IMR-90 (cell line): ENCODE measurements at regions not wholly inside any gene's neighbourhood (a gene's known extent, or its start where the extent isn't known, plus 50 kb on each side); places are given as distances from the start of the nearest gene placed in this dataset.

Experiments
- ATAC-seq: fragments of 200-7000 bp; cut with Tn5 transposase; 2 replicates; pipeline ENCODE4 v1.9.1; 2020; ENCODE audit warnings: low read depth, mild to moderate bottlenecking, moderate library complexity
- BruUV-seq: library from RNA; stranded (reverse); fragments of 400-500 nt; replicated peaks from 2 replicates; lab custom pipeline; 2021; lab: Mats Ljungman, UMichigan
- CTCF ChIA-PET: fragments of 300-600 bp; formaldehyde crosslinking; extraction: SDS; loops from one replicate; lab custom pipeline; 2021; ENCODE audit warnings: antibody characterized with exemption; lab: Yijun Ruan, JAX
- POLR2A ChIA-PET: fragments of 300-600 bp; sonication (Branson Sonifier 250); formaldehyde crosslinking; loops from one replicate; lab custom pipeline; 2022; ENCODE audit warnings: antibody characterized with exemption; ENCODE audit not compliant: unreplicated experiment; lab: Charles Lee
- DNase-seq: peaks from one replicate; pipeline ENCODE4 v3.0.0; 2013
- H2AFZ ChIP-seq: replicated peaks from 2 replicates; pipeline ENCODE3; 2013; ENCODE audit warnings: low read length, mild to moderate bottlenecking; ENCODE audit not compliant: poor library complexity
- H2AK5ac ChIP-seq: 2 replicates; pipeline ENCODE4 v1.6.1; 2013; ENCODE audit warnings: low read depth, low read length, inconsistent platforms
- H2AK9ac ChIP-seq: replicated peaks from 2 replicates; pipeline ENCODE3; 2013; ENCODE audit warnings: mild to moderate bottlenecking, low read depth, low read length, moderate library complexity; ENCODE audit not compliant: poor library complexity
- H2BK120ac ChIP-seq: 2 replicates; pipeline ENCODE4 v1.6.1; 2013; ENCODE audit warnings: low read depth, low read length, inconsistent platforms
- H2BK15ac ChIP-seq: 3 replicates; pipeline ENCODE4 v1.6.1; 2013; ENCODE audit warnings: low read depth, low read length, inconsistent platforms
- H2BK20ac ChIP-seq: 2 replicates; pipeline ENCODE4 v1.6.1; 2013; ENCODE audit warnings: low read depth, mild to moderate bottlenecking, inconsistent platforms, low read length, moderate library complexity
- H2BK5ac ChIP-seq: 2 replicates; pipeline ENCODE4 v1.6.1; 2013; ENCODE audit warnings: mild to moderate bottlenecking, low read depth, low read length, inconsistent platforms; ENCODE audit not compliant: poor library complexity, severe bottlenecking
- H3K14ac ChIP-seq: replicated peaks from 2 replicates; pipeline ENCODE4 v1.6.1; 2013; ENCODE audit warnings: low read depth, low read length, inconsistent platforms
- H3K18ac ChIP-seq: 2 replicates; pipeline ENCODE4 v1.6.1; 2013; ENCODE audit warnings: low read depth, low read length, control low read depth
- H3K23ac ChIP-seq: 2 replicates; pipeline ENCODE4 v1.6.1; 2013; ENCODE audit warnings: low read depth, low read length, inconsistent platforms
- H3K27ac ChIP-seq: 2 replicates; pipeline ENCODE4 v1.5.1; 2013; ENCODE audit warnings: mild to moderate bottlenecking, control low read depth, low read length; ENCODE audit not compliant: insufficient read depth
- H3K27me3 ChIP-seq: 2 replicates; pipeline ENCODE4 v1.6.1; 2013; ENCODE audit warnings: low read length; ENCODE audit not compliant: control insufficient read depth, insufficient read depth
- H3K36me3 ChIP-seq: 2 replicates; pipeline ENCODE4 v1.6.1; 2013; ENCODE audit warnings: low read length, mixed read lengths; ENCODE audit not compliant: control insufficient read depth, insufficient read depth
- H3K4ac ChIP-seq: 2 replicates; pipeline ENCODE4 v1.6.1; 2013; ENCODE audit warnings: low read depth, low read length, inconsistent platforms
- H3K4me1 ChIP-seq: 2 replicates; pipeline ENCODE4 v1.6.1; 2013; ENCODE audit warnings: low read length, mixed read lengths; ENCODE audit not compliant: control insufficient read depth, insufficient read depth
- H3K4me2 ChIP-seq: 2 replicates; pipeline ENCODE4 v1.6.1; 2013; ENCODE audit warnings: low read depth, mild to moderate bottlenecking, control low read depth, low read length, moderate library complexity
- H3K4me3 ChIP-seq: 2 replicates; pipeline ENCODE4 v1.5.1; 2013; ENCODE audit warnings: low read depth, mild to moderate bottlenecking, control low read depth, low read length, moderate library complexity; ENCODE audit not compliant: insufficient read depth
- H3K56ac ChIP-seq: 2 replicates; pipeline ENCODE4 v1.6.1; 2013; ENCODE audit warnings: low read length, inconsistent platforms; ENCODE audit not compliant: insufficient read depth; ENCODE audit errors: extremely low read depth
- H3K79me1 ChIP-seq, 2 experiments: 2 replicates each; pipeline ENCODE4 v1.6.1; 2013; ENCODE audit warnings: low read length in 2 of 2, inconsistent platforms in 1 of 2, low read depth in 1 of 2
- H3K9ac ChIP-seq: 2 replicates; pipeline ENCODE4 v1.6.1; 2013; ENCODE audit warnings: low read depth, low read length, control low read depth
- H3K9me1 ChIP-seq: 2 replicates; pipeline ENCODE4 v1.6.1; 2013; ENCODE audit warnings: low read length, inconsistent platforms; ENCODE audit not compliant: insufficient read depth
- H3K9me3 ChIP-seq: 2 replicates; pipeline ENCODE4 v1.6.1; 2013; ENCODE audit warnings: low read length; ENCODE audit not compliant: control insufficient read depth, insufficient read depth
- H4K20me1 ChIP-seq: 2 replicates; pipeline ENCODE4 v1.6.1; 2013; ENCODE audit warnings: low read length, inconsistent platforms; ENCODE audit not compliant: insufficient read depth
- H4K5ac ChIP-seq: 2 replicates; pipeline ENCODE4 v1.6.1; 2013; ENCODE audit warnings: mild to moderate bottlenecking, low read depth, low read length, control low read depth
- H4K8ac ChIP-seq, 2 experiments: 2 replicates each; pipeline ENCODE4 v1.6.1; 2013; ENCODE audit warnings: low read depth in 2 of 2, low read length in 2 of 2, control low read depth in 1 of 2, inconsistent platforms in 1 of 2
- H4K91ac ChIP-seq: 2 replicates; pipeline ENCODE4 v1.6.1; 2013; ENCODE audit warnings: low read depth, low read length, inconsistent platforms; ENCODE audit not compliant: insufficient read depth
- CEBPB ChIP-seq: IDR thresholded peaks from 2 replicates; pipeline ENCODE4 v1.6.1; 2012; ENCODE audit warnings: low read depth, low read length, improper control_type of control experiment
- CHD1 ChIP-seq: IDR thresholded peaks from 2 replicates; pipeline ENCODE4 v1.6.1; 2012; ENCODE audit warnings: low read depth, low read length, improper control_type of control experiment
- CTCF ChIP-seq: conservative IDR thresholded peaks from 2 replicates; pipeline ENCODE4 v1.5.1; 2012; ENCODE audit warnings: mild to moderate bottlenecking, low read depth, low read length, improper control_type of control experiment
- ELK1 ChIP-seq: fragments of 150-350 bp; IDR thresholded peaks from 2 replicates; pipeline ENCODE4 v1.6.1; 2016; ENCODE audit warnings: low read depth, mild to moderate bottlenecking, low read length, moderate library complexity, borderline replicate concordance
- FOS ChIP-seq: fragments of 150-350 bp; IDR thresholded peaks from 2 replicates; pipeline ENCODE4 v1.6.1; 2016; ENCODE audit warnings: low read depth, low read length
- MAFK ChIP-seq: IDR thresholded peaks from 2 replicates; pipeline ENCODE4 v1.6.1; 2012; ENCODE audit warnings: low read depth, low read length, improper control_type of control experiment
- MAZ ChIP-seq: IDR thresholded peaks from 2 replicates; pipeline ENCODE4 v1.6.1; 2012; ENCODE audit warnings: low read depth, mild to moderate bottlenecking, low read length, improper control_type of control experiment, moderate library complexity, borderline replicate concordance
- RAD21 ChIP-seq: IDR thresholded peaks from 2 replicates; pipeline ENCODE4 v1.6.1; 2012; ENCODE audit warnings: low read length, improper control_type of control experiment
- dilution Hi-C: fragments of 300-500 bp; cut with HindIII; formaldehyde crosslinking; loops from one replicate; pipeline ENCODE4 v1.14.3; 2018; ENCODE audit warnings: low sequenced_read_pairs; ENCODE audit not compliant: unreplicated experiment
- in situ Hi-C: fragments of 300-500 bp; cut with MboI; formaldehyde crosslinking; loops from 3 replicates; pipeline ENCODE4 v1.14.3; 2019; ENCODE audit warnings: low sequenced_read_pairs, inconsistent platforms, mixed read lengths
- intact Hi-C: fragments of 100-400 bp; cut with micrococcal nuclease; formaldehyde crosslinking; loops from 2 replicates; pipeline ENCODE4 v1.10.0; 2022

DNA sequence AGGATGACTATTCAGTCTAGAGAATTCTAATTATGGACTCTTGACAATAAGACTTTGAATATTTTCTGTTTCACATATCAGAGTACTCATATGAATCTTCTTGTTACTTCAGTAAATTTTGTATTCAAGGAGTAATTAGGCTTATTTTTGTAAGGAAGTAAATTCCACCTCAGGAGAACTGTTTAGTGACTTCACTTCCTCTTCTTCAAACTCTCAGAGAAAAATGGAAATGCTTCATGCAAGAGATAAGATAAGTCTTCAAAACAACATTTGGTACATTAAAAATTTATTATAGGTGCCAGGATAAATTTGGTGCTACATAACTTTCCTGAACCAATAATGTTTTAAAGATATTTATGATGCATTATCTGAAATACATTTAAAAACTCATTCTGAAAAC lies 1421.9 kb downstream of the PCDH7 start:
- POLR2A ChIA-PET, result no interaction called here

More for the DNA sequence above, 1421.9 kb downstream of the PCDH7 start:
- TF ChIP-seq CTCF, result no peak
- no peak for TF ChIP-seq FOS
- no peak for TF ChIP-seq MAFK
- no peak for TF ChIP-seq CHD1
- TF ChIP-seq ELK1, result no peak
- no peak for TF ChIP-seq CEBPB
- TF ChIP-seq RAD21, result no peak
- no peak for TF ChIP-seq MAZ
- H3K18ac ChIP-seq, result no peak overlapping the region
- H3K4ac ChIP-seq, result no peak overlapping the region
- H2AK9ac ChIP-seq, result no peak overlapping the region
- no peak overlapping the region for H3K14ac ChIP-seq
- DNase-seq (no peak), ATAC-seq (no peak)
- H3K9me1 ChIP-seq, result no peaks in the 10 kb centered on the region
- H3K56ac ChIP-seq, result no peak overlapping the region
- H2BK120ac ChIP-seq, result no peak overlapping the region
- H2BK20ac ChIP-seq, result no peak overlapping the region
- no peak overlapping the region for H3K27ac ChIP-seq
- no peak overlapping the region for H2BK5ac ChIP-seq
- no peaks in the 10 kb centered on the region for H4K20me1 ChIP-seq
- CTCF ChIA-PET, result no interaction called here
- no peaks in the 10 kb centered on the region for H3K27me3 ChIP-seq
- no peak overlapping the region for H3K9ac ChIP-seq
- no peak overlapping the region for H4K8ac ChIP-seq
- no peaks in the 10 kb centered on the region for H3K36me3 ChIP-seq
- H3K23ac ChIP-seq, result no peak overlapping the region
- in situ Hi-C loops (no loop called here), dilution Hi-C loops (no loop called here), intact Hi-C loops (no loop called here)
- H3K9me3 ChIP-seq, result peaks cover 2% of the 10 kb centered on the region; the same call in 1 of the 2 replicates
- no peaks in the 10 kb centered on the region for H3K79me1 ChIP-seq
- no peak overlapping the region for H3K4me2 ChIP-seq
- H3K4me1 ChIP-seq, result no peaks in the 10 kb centered on the region
- no peak overlapping the region for H2AFZ ChIP-seq
- H4K5ac ChIP-seq, result no peak overlapping the region
- no peak overlapping the region for H2AK5ac ChIP-seq
- no peak overlapping the region for H3K4me3 ChIP-seq
- H4K91ac ChIP-seq, result no peak overlapping the region
- H2BK15ac ChIP-seq, result no peak overlapping the region
- no TSS peak for BruUV-seq
